Liver (tissue), 3 donors: ENCODE measurements at regions not wholly inside any gene's neighbourhood (a gene's known extent, or its start where the extent isn't known, plus 50 kb on each side); places are given as distances from the start of the nearest gene placed in this dataset.

Experiments
- ATF3 ChIP-seq: IDR thresholded peaks from 2 replicates; pipeline ENCODE4 v1.6.1; 2016; ENCODE audit warnings: antibody characterized with exemption
- CTCF ChIP-seq: fragments of 150-350 bp; IDR thresholded peaks from 2 replicates; pipeline ENCODE4 v1.5.1; 2017; ENCODE audit warnings: improper control_type of control experiment, low read depth, low read length; ENCODE audit not compliant: missing input control
- EGR1 ChIP-seq, 2 donors: IDR thresholded peaks; 2 replicates each; pipeline ENCODE4 v1.6.1; 2016 to 2018; ENCODE audit warnings: antibody characterized with exemption in 2 of 2, low read depth in 2 of 2
- JUND ChIP-seq, 2 donors: IDR thresholded peaks; 2 replicates each; pipeline ENCODE4 v1.6.1; 2016; ENCODE audit warnings: antibody characterized with exemption in 2 of 2
- MAX ChIP-seq: IDR thresholded peaks from 2 replicates; pipeline ENCODE4 v1.6.1; 2016; ENCODE audit warnings: antibody characterized with exemption
- RXRA ChIP-seq, 2 donors: IDR thresholded peaks; 2 replicates each; pipeline ENCODE4 v1.6.1; 2017 to 2018; ENCODE audit warnings: antibody characterized with exemption in 2 of 2, mild to moderate bottlenecking in 1 of 2
- TAF1 ChIP-seq: conservative IDR thresholded peaks from 2 replicates; pipeline ENCODE4 v1.6.1; 2016; ENCODE audit warnings: antibody characterized with exemption, mild to moderate bottlenecking
- donor health status: healthy.
- donor health status: healthy.

GRCh38 chr2:163319006-163319405, 416.8 kb downstream of the FIGN start:
- no peak for TF ChIP-seq CTCF
- no peak for TF ChIP-seq JUND (IDR thresholded peaks at IDR 0.05)
- no peak for TF ChIP-seq RXRA (IDR thresholded peaks at IDR 0.05)
- no peak for TF ChIP-seq ATF3
- TF ChIP-seq MAX = no peak
- TF ChIP-seq EGR1 (IDR thresholded peaks at IDR 0.05; ENCODE audit: low read depth in 2 of 2) = no peak
- TF ChIP-seq TAF1 = no peak
